ENCODE measurements at regions not wholly inside any gene's neighbourhood (a gene's known extent, or its start where the extent isn't known, plus 50 kb on each side); places are given as distances from the start of the nearest gene placed in this dataset.
"Not testable (repeated sequence)": the region's sequence is repeated elsewhere in the genome, so short reads cannot be mapped to it uniquely, and the experiment has no call there.

DNA sequence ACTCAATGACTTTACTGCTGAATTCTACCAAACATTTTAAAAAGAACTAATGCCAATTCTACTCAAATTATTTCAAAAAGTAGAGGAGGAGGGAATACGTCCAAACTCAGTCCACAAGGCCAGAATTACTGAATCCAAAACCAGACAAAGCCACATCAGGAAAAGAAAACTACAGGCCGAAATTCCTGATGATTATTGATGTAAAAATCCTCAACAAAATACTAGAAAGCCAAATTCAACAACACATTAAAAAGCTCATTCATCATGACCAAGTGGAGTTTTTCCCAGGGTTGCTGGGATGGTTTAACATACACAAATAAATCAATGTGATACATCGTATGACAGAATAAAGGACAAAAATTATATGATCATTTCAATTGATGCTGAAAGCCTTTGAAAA lies 103.9 kb upstream of the UBE2E3 start:
- DNase-seq (ENCODE audit: low read depth, low spot score): no peak
- no peak for TF ChIP-seq CTCF (IDR thresholded peaks at IDR 0.05; ENCODE audit: low read depth, low read length)
- in situ Hi-C loops (cut with HindIII; ENCODE audit: low sequenced_read_pairs): no loop called here
- H3K4me3 ChIP-seq (ENCODE audit: low read depth, low read length): no peak overlapping the region

- TF ChIP-seq CTCF (IDR thresholded peaks at IDR 0.05; ENCODE audit: low read depth, low read length): no peak
- DNase-seq (ENCODE audit: low read depth, low spot score): no peak
- in situ Hi-C loops (cut with HindIII; ENCODE audit: low sequenced_read_pairs): no loop called here
- no peak overlapping the region for H3K4me3 ChIP-seq (ENCODE audit: low read depth, low read length)
Observed at GRCh38 chr2:180873219-180873618, 107.2 kb upstream of the UBE2E3 start.

- DNase-seq (ENCODE audit: low read depth, low spot score); in situ Hi-C loops (cut with HindIII; ENCODE audit: low sequenced_read_pairs); H3K4me3 ChIP-seq (ENCODE audit: low read depth, low read length): not testable (repeated sequence)
Observed at GRCh38 chr2:180872781-180873180, 107.6 kb upstream of the UBE2E3 start.

DNA sequence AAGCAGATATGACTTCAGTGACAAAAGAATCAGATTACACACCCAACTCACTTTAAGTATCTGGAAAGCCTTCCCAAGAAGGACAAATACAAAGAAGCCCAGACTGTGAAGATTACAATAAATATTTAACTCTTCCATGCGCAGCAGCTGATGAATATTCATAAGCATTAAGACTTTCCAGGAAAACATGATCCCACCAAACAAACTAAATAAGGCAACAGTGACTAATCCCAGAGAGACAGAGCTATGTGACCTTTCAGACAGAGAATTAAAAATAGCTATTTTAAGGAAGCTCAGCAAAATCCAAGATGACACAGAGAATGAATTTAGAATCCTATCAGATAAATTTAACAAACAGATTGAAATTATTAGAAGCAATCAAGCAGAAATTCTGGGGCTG lies 108.2 kb upstream of the UBE2E3 start:
- TF ChIP-seq CTCF (IDR thresholded peaks at IDR 0.05; ENCODE audit: low read depth, low read length): no peak
- in situ Hi-C loops (cut with HindIII; ENCODE audit: low sequenced_read_pairs): no loop called here
- DNase-seq (ENCODE audit: low read depth, low spot score): peak; percentile 27

GRCh38 chr2:180871649-180872048 lies 108.8 kb upstream of the UBE2E3 start:
- in situ Hi-C loops (cut with HindIII; ENCODE audit: low sequenced_read_pairs): no loop called here
- no peak overlapping the region for H3K4me3 ChIP-seq (ENCODE audit: low read depth, low read length)
- no peak for DNase-seq (ENCODE audit: low read depth, low spot score)
- TF ChIP-seq CTCF (IDR thresholded peaks at IDR 0.05; ENCODE audit: low read depth, low read length): no peak

More for the DNA sequence above, 108.2 kb upstream of the UBE2E3 start:
- no peak overlapping the region for H3K4me3 ChIP-seq (ENCODE audit: low read depth, low read length)

- no peak overlapping the region for H3K4me3 ChIP-seq (ENCODE audit: low read depth, low read length)
- DNase-seq (ENCODE audit: low read depth, low spot score): no peak
- in situ Hi-C loops (cut with HindIII; ENCODE audit: low sequenced_read_pairs): no loop called here
- no peak for TF ChIP-seq CTCF (IDR thresholded peaks at IDR 0.05; ENCODE audit: low read depth, low read length)
Observed at GRCh38 chr2:180849851-180850250, 130.6 kb upstream of the UBE2E3 start.

- in situ Hi-C loops (cut with HindIII; ENCODE audit: low sequenced_read_pairs): no loop called here
- no peak overlapping the region for H3K4me3 ChIP-seq (ENCODE audit: low read depth, low read length)
- DNase-seq (ENCODE audit: low read depth, low spot score): no peak
- no peak for TF ChIP-seq CTCF (IDR thresholded peaks at IDR 0.05; ENCODE audit: low read depth, low read length)
Observed at GRCh38 chr2:180848393-180848792, 132.0 kb upstream of the UBE2E3 start.

All from astrocyte of the spinal cord (primary cell).